Suppressor macrophage treated with lipopolysaccharide for 4 hours (primary cell): ENCODE measurements at regions not wholly inside any gene's neighbourhood (a gene's known extent, or its start where the extent isn't known, plus 50 kb on each side); places are given as distances from the start of the nearest gene placed in this dataset.

Experiments
- DNase-seq: peaks from one replicate; pipeline ENCODE4 v3.0.0-alpha.2; 2020

- DNase-seq: no peak
Observed at GRCh38 chr1:62917314-62917713, 133.4 kb downstream of the ATG4C start.

- no peak for DNase-seq
Observed at GRCh38 chr1:62917805-62918204, 133.9 kb downstream of the ATG4C start.

GRCh38 chr1:62918700-62919099 is 134.8 kb downstream of the ATG4C start:
- DNase-seq: no peak

GRCh38 chr1:62922006-62922405 is 138.1 kb downstream of the ATG4C start:
- DNase-seq: no peak

GRCh38 chr1:62924983-62925790 is 141.3 kb downstream of the ATG4C start:
- no peak for DNase-seq

- no peak for DNase-seq
Observed at GRCh38 chr1:62926681-62927252, 142.8 kb downstream of the ATG4C start.

GRCh38 chr1:62928885-62929284 is 145.0 kb downstream of the ATG4C start:
- no peak for DNase-seq

- DNase-seq: no peak
Observed at GRCh38 chr1:62937634-62938296, 153.8 kb downstream of the ATG4C start.

GRCh38 chr1:62941780-62942179 is 157.8 kb downstream of the ATG4C start:
- DNase-seq: no peak

- no peak for DNase-seq
Observed at GRCh38 chr1:62946511-62946910, 162.6 kb downstream of the ATG4C start.

GRCh38 chr1:62951428-62951827 is 167.5 kb downstream of the ATG4C start:
- DNase-seq: no peak

GRCh38 chr1:62952596-62952995 is 168.7 kb downstream of the ATG4C start:
- no peak for DNase-seq

GRCh38 chr1:62953633-62954032 is 169.7 kb downstream of the ATG4C start:
- no peak for DNase-seq

GRCh38 chr1:62954758-62955157 is 170.8 kb downstream of the ATG4C start:
- DNase-seq: no peak

- no peak for DNase-seq
Observed at GRCh38 chr1:62955666-62956065, 171.7 kb downstream of the ATG4C start.

GRCh38 chr1:62962014-62962812 is 178.3 kb downstream of the ATG4C start:
- DNase-seq: no peak

GRCh38 chr1:62962901-62963776 is 179.2 kb downstream of the ATG4C start:
- DNase-seq: peak; percentile 16

- no peak for DNase-seq
Observed at GRCh38 chr1:62964141-62964540, 180.2 kb downstream of the ATG4C start.

GRCh38 chr1:62967031-62967430 is 183.1 kb downstream of the ATG4C start:
- DNase-seq: no peak

- no peak for DNase-seq
Observed at GRCh38 chr1:62977366-62977765, 193.4 kb downstream of the ATG4C start.

GRCh38 chr1:62978741-62979140 is 194.8 kb downstream of the ATG4C start:
- no peak for DNase-seq

- DNase-seq: no peak
Observed at GRCh38 chr1:62981434-62981833, 197.5 kb downstream of the ATG4C start.
